Breast epithelium (tissue), 4 donors: ENCODE measurements at regions not wholly inside any gene's neighbourhood (a gene's known extent, or its start where the extent isn't known, plus 50 kb on each side); places are given as distances from the start of the nearest gene placed in this dataset.

ENCODE experiments used
- DNase-seq, 2 donors: peaks; one replicate each; pipeline ENCODE4 v3.0.0-alpha.2; 2019; ENCODE audit warnings: low spot score in 2 of 2
- H3K27ac ChIP-seq, 2 donors: fragments of 200-600 bp; sonication (generic) in 1 of 2; one replicate each; pipeline ENCODE4 v1.5.1; 2016 to 2019; ENCODE audit warnings: mild to moderate bottlenecking in 1 of 2
- H3K27me3 ChIP-seq, 2 donors: fragments of 200-600 bp; sonication (generic) in 1 of 2; one replicate each; pipeline versions ENCODE4 v1.5.1 to v1.6.0; 2017 to 2019; ENCODE audit warnings: control low read depth in 1 of 2, mild to moderate bottlenecking in 1 of 2
- H3K36me3 ChIP-seq: fragments of 200-600 bp; one replicate; pipeline ENCODE4 v1.5.1; 2019
- H3K4me1 ChIP-seq, 2 donors: fragments of 200-600 bp; sonication (generic); one replicate each; pipeline ENCODE4 v1.5.1; 2016 to 2019; ENCODE audit warnings: control low read depth in 1 of 2
- H3K4me3 ChIP-seq, 3 donors: fragments of 200-600 bp; sonication (generic); 1 replicate in 2 of 3; 2 replicates in 1 of 3; pipeline ENCODE4 v1.5.1; 2016 to 2019; ENCODE audit warnings: mild to moderate bottlenecking in 3 of 3, moderate library complexity in 2 of 3
- H3K9me3 ChIP-seq, 2 donors: fragments of 200-600 bp; sonication (generic) in 1 of 2; one replicate each; pipeline ENCODE4 v1.5.1; 2016 to 2019; ENCODE audit warnings: control low read depth in 1 of 2
- POLR2A ChIP-seq: fragments of 450-650 bp; IDR thresholded peaks from one replicate; pipeline ENCODE4 v1.6.1; 2016; ENCODE audit warnings: antibody characterized with exemption, mild to moderate bottlenecking, moderate library complexity
- POLR2AphosphoS5 ChIP-seq, 3 donors: sonication (generic); formaldehyde crosslinking; IDR thresholded peaks; one replicate each; pipeline ENCODE4 v1.6.1; 2017; ENCODE audit warnings: antibody characterized with exemption in 3 of 3
- intact Hi-C: fragments of 100-400 bp; cut with DNase I; formaldehyde crosslinking; loops from one replicate; pipeline ENCODE4 v1.15.1; 2023; ENCODE audit warnings: low total_unique reads
- TF ChIP-seq, protein P1 (sequence below), 3 donors: fragments of 450-650 bp; IDR thresholded peaks; one replicate each; pipeline ENCODE4 v1.5.1; 2016 to 2017; ENCODE audit warnings: antibody characterized with exemption in 3 of 3, mild to moderate bottlenecking in 3 of 3, moderate library complexity in 3 of 3

DNA sequence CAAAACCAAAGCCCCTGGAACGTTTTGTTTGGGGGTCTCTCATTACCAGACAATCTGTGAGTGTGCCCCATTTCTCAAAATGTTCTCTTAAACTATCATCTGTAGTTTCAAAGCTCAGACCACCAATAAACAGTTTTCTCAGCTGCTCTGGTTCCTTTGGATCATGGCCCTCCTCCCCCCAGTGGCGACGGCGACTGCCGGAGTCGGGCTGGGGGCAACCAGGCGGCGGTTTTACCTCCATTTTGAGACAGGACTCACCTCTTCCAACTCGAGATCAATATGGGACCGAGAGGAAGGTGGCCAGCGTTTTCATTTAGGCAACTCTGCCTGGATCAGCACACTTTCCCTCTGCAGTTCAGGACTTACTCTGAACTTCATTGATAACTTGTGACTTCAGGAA is 141.5 kb upstream of the ZNF32 start:
- TF ChIP-seq POLR2A (no peak), POLR2AphosphoS5 (IDR thresholded peaks at IDR 0.05) (no peak)
- TF ChIP-seq, protein P1, sequence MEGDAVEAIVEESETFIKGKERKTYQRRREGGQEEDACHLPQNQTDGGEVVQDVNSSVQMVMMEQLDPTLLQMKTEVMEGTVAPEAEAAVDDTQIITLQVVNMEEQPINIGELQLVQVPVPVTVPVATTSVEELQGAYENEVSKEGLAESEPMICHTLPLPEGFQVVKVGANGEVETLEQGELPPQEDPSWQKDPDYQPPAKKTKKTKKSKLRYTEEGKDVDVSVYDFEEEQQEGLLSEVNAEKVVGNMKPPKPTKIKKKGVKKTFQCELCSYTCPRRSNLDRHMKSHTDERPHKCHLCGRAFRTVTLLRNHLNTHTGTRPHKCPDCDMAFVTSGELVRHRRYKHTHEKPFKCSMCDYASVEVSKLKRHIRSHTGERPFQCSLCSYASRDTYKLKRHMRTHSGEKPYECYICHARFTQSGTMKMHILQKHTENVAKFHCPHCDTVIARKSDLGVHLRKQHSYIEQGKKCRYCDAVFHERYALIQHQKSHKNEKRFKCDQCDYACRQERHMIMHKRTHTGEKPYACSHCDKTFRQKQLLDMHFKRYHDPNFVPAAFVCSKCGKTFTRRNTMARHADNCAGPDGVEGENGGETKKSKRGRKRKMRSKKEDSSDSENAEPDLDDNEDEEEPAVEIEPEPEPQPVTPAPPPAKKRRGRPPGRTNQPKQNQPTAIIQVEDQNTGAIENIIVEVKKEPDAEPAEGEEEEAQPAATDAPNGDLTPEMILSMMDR (IDR thresholded peaks at IDR 0.05) = no peak
- Histone ChIP-seq H3K4me3 (no peak overlapping the region), H3K36me3 (no peaks in the 10 kb centered on the region), H3K4me1 (no peaks in the 10 kb centered on the region), H3K27me3 (no peaks in the 10 kb centered on the region), H3K9me3 (no peaks in the 10 kb centered on the region), H3K27ac (no peak overlapping the region)
- intact Hi-C loops = no loop called here
- no peak for DNase-seq

DNA sequence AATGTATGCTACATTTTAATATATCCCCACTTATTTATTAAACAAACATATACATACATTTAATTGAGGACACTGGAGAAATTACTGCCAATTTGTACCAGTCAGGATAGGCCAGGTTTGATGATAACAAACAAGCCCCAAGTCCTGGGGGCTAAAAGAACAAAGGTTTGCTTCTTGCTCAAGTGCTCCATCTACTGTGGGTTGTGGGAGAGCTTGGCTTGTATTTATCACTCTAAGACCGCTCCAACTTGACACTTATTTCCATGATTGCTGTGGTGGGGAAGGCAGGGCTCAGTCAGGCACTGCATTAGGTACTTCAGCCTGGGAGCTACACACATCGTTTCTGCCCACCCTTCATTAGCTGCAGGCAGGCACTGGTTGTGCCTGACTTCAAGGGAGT is 136.6 kb upstream of the ZNF32 start:
- intact Hi-C loops = no loop called here
- no peak overlapping the region for H3K4me3 ChIP-seq
- no peaks in the 10 kb centered on the region for H3K36me3 ChIP-seq
- H3K27ac ChIP-seq = no peak overlapping the region
- no peak for DNase-seq
- no peaks in the 10 kb centered on the region for H3K4me1 ChIP-seq
- H3K9me3 ChIP-seq = no peaks in the 10 kb centered on the region
- no peak for TF ChIP-seq POLR2AphosphoS5 (IDR thresholded peaks at IDR 0.05)
- no peak for TF ChIP-seq POLR2A
- TF ChIP-seq, protein P1 (IDR thresholded peaks at IDR 0.05) = no peak
- no peaks in the 10 kb centered on the region for H3K27me3 ChIP-seq

DNA sequence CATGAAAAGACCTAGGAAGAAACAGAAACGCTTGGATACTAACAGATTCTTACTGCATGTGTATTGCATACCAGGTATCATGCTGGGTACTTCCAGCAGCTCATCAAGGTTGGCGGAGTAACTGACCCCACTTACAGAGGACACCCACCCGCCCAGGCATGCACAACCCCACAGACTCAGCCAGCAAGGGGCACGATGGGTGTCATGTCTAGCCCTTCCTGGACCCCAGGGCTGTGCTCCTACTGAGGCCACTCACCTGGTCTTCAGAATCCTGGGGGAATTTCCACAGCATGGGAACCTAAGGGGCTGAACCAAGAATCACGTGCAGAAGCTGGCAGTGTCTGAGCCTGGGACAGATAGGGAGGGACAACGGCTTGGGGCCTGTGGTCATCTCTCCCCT is 134.1 kb upstream of the ZNF32 start:
- TF ChIP-seq POLR2A (no peak), POLR2AphosphoS5 (IDR thresholded peaks at IDR 0.05) (no peak)
- TF ChIP-seq, protein P1 (IDR thresholded peaks at IDR 0.05) = no peak
- Histone ChIP-seq H3K27me3 (no peaks in the 10 kb centered on the region), H3K4me1 (no peaks in the 10 kb centered on the region), H3K36me3 (no peaks in the 10 kb centered on the region), H3K9me3 (no peaks in the 10 kb centered on the region), H3K27ac (no peak overlapping the region), H3K4me3 (no peak overlapping the region)
- no peak for DNase-seq
- intact Hi-C loops = no loop called here

DNA sequence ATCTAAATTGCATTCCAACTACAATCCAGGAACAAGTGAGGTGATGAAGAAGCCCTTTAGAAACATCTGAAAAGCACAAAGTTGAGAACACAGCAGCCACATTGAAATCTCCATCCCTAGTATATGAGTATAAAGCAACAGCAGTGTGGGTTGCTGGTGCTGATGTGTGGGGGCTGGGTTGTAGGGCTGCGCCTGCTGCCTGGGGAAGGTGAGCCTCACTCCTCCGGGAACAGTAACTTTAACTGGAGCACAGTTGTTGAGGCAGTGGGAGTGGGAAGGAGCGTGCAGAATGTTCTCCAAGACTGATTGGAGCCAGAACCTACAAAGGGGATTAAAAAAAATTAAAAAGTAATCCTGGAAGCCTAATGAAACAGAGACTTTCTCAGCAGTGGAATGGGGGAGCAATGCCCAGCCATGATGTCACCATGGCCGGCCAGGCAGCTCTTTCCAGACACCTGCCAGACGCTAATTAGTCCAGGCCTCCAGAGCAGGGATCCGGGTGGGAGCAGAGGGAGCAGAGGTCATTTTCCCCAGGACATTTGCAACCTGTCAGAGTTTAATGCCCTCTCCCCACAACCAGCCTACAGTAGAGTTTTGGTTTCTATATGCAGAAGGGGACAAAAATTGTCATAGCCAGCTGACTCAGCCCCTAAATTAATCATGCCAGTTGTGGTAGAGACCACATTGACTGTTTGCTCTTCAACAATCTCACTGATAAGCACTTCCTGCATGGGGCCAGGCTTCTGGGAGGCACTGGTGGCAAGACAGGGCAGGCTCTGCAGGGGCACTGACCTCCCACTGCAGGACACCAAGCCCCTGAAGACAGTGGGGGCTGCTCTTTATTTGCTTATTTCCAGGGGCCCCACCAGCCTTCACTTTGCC is 133.0 kb upstream of the ZNF32 start:
- no peaks in the 10 kb centered on the region for H3K9me3 ChIP-seq
- H3K36me3 ChIP-seq = no peaks in the 10 kb centered on the region
- TF ChIP-seq, protein P1 (IDR thresholded peaks at IDR 0.05) = no peak
- TF ChIP-seq POLR2A (no peak), POLR2AphosphoS5 (IDR thresholded peaks at IDR 0.05) (no peak)
- H3K27ac ChIP-seq = no peak overlapping the region
- intact Hi-C loops = no loop called here
- H3K4me3 ChIP-seq = no peak overlapping the region
- no peaks in the 10 kb centered on the region for H3K27me3 ChIP-seq
- DNase-seq = no peak
- no peaks in the 10 kb centered on the region for H3K4me1 ChIP-seq

DNA sequence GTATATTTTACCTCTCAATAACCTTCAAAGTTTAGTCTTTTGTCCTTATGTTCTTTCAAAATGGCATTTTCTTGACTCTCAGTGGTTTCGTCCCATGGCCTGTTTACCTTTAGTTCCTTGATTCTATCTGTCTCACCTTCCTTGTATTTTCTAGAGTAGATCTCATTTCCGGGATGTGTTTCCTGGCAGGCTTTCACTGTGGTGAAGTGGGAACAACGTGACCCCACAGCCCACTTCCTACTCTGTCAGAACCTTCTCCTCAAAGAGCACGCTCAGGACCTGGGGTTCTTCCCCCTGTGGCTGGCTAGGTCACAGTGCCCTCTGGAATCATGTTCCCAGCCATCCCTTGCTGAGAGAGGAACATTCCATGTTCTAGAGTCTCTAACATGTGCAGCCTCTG is 129.9 kb upstream of the ZNF32 start:
- no peak for DNase-seq
- no peak overlapping the region for H3K27ac ChIP-seq
- H3K36me3 ChIP-seq = no peaks in the 10 kb centered on the region
- no peaks in the 10 kb centered on the region for H3K27me3 ChIP-seq
- H3K9me3 ChIP-seq = no peaks in the 10 kb centered on the region
- TF ChIP-seq POLR2A (no peak), POLR2AphosphoS5 (IDR thresholded peaks at IDR 0.05) (no peak)
- TF ChIP-seq, protein P1 (IDR thresholded peaks at IDR 0.05) = no peak
- no peak overlapping the region for H3K4me3 ChIP-seq
- no peaks in the 10 kb centered on the region for H3K4me1 ChIP-seq
- intact Hi-C loops = no loop called here
